GM12892 (cell line): ENCODE measurements at regions not wholly inside any gene's neighbourhood (a gene's known extent, or its start where the extent isn't known, plus 50 kb on each side); places are given as distances from the start of the nearest gene placed in this dataset.

Source experiments
- POLR2A ChIP-seq: IDR thresholded peaks from 2 replicates; pipeline ENCODE4 v1.6.1; 2011; ENCODE audit warnings: low read depth, low read length, control low read depth
- TAF1 ChIP-seq: IDR thresholded peaks from 2 replicates; pipeline ENCODE4 v1.6.1; 2011; ENCODE audit warnings: low read depth, mild to moderate bottlenecking, control low read depth, low read length, borderline replicate concordance

DNA sequence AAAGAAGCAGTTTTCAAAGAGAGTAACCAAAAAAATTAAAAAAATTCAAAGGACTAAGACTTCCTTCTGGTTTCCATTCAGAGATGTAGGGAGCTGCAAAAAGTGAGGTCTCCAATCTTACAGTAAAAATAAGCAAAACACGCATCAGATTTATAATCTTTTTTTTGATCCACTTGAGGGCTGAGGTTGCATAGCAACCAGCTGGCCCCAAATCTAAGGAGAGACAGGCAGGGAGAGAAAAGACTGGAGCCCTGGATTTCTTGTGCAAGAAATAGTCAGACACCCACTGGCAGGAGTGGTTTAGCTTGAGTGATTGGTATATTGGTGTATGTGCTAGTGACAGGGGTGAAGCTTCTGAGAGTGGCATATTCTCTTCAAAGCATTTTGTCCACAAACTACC lies 135.9 kb upstream of the FUT9 start:
- TF ChIP-seq POLR2A (no peak), TAF1 (no peak)
